ENCODE measurements at regions not wholly inside any gene's neighbourhood (a gene's known extent, or its start where the extent isn't known, plus 50 kb on each side); places are given as distances from the start of the nearest gene placed in this dataset.

DNA sequence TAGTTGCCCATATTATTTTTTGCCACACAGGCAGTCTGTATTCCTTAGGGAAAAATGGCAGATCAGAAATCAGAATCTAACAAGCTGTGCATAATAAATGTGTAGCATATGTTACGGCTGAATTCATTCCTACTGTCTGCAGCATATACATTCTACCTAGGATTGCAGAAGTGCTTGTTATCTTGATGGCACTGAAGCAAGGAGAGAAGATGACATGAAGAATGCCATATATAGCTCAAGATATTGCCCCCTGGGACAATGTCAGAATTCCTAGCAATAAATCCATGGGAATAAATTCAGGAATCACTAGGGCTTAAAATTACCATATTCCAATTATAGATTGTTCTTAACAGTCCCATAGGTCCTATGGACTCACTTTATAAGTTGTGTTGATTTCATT is 293.0 kb upstream of the CNR1 start:
- intact Hi-C loops (cut with micrococcal nuclease), result no loop called here
- peaks cover 0 to 11% (median 0%) of the 10 kb centered on the region in 11 donors for H3K9me3 Mint-ChIP-seq

DNA sequence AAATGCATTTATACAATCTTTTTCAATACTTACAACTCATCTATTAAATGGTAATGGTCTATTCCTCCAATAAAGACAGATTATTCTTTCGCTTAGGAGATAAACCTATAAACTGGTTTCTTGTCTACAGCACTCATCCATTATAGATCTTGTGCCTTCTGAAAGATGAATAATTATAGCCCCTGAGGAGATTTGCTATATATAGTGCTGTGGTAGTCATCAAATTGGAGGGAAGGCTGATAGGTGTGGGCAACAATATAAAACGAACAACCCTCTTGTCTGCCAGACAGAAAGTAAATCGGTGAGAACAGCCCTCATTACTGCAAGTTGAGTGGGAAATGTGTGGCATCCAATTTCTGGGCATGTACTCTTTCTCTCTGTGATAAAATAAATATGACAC is 292.5 kb upstream of the CNR1 start:
- no peak overlapping the region for H3K4me3 Mint-ChIP-seq
- peaks cover 0 to 11% (median 0%) of the 10 kb centered on the region in 11 donors for H3K9me3 Mint-ChIP-seq
- Histone ChIP-seq H3K27ac (ENCODE audit: low read depth, low read length) (no peak overlapping the region), H3K4me3 (ENCODE audit: low read length) (no peak overlapping the region), H3K9me3 (ENCODE audit: control insufficient read depth in 2 of 3, low read length in 3 of 3) (no peaks in the 10 kb centered on the region), H3K36me3 (ENCODE audit: control insufficient read depth in 2 of 3, insufficient read depth in 3 of 3, low read length in 3 of 3) (no peaks in the 10 kb centered on the region), H3K27me3 (ENCODE audit: control insufficient read depth in 2 of 2, insufficient read depth in 2 of 2, low read length in 2 of 2) (no peaks in the 10 kb centered on the region), H3K4me1 (ENCODE audit: control insufficient read depth in 2 of 2, insufficient read depth in 2 of 2, low read length in 2 of 2) (no peaks in the 10 kb centered on the region)
- H3K4me1 Mint-ChIP-seq, result no peaks in the 10 kb centered on the region
- ChIA-PET POLR2A (no interaction called here), CTCF (no interaction called here)
- H3K27ac Mint-ChIP-seq, result no peak overlapping the region
- intact Hi-C loops (cut with micrococcal nuclease), result no loop called here
- no peaks in the 10 kb centered on the region for H3K36me3 Mint-ChIP-seq
- DNase-seq (no peak), ATAC-seq (no peak)
- peaks cover 0 to 33% (median 5%) of the 10 kb centered on the region in 5 donors for H3K27me3 Mint-ChIP-seq

More for the DNA sequence above, 293.0 kb upstream of the CNR1 start:
- Mint-ChIP-seq H3K36me3 (no peaks in the 10 kb centered on the region), H3K4me3 (no peak overlapping the region), H3K27ac (no peak overlapping the region), H3K4me1 (no peaks in the 10 kb centered on the region), H3K27me3 (peaks cover 0 to 33% (median 5%) of the 10 kb centered on the region in 5 donors)
- Histone ChIP-seq H3K4me1 (ENCODE audit: control insufficient read depth in 2 of 2, insufficient read depth in 2 of 2, low read length in 2 of 2) (no peaks in the 10 kb centered on the region), H3K4me3 (ENCODE audit: low read length) (no peak overlapping the region), H3K9me3 (ENCODE audit: control insufficient read depth in 2 of 3, low read length in 3 of 3) (no peaks in the 10 kb centered on the region), H3K27me3 (ENCODE audit: control insufficient read depth in 2 of 2, insufficient read depth in 2 of 2, low read length in 2 of 2) (no peaks in the 10 kb centered on the region), H3K27ac (ENCODE audit: low read depth, low read length) (no peak overlapping the region), H3K36me3 (ENCODE audit: control insufficient read depth in 2 of 3, insufficient read depth in 3 of 3, low read length in 3 of 3) (no peaks in the 10 kb centered on the region)
- ATAC-seq, result no peak
- no peak for DNase-seq
- POLR2A ChIA-PET, result no interaction called here
- CTCF ChIA-PET, result no interaction called here

DNA sequence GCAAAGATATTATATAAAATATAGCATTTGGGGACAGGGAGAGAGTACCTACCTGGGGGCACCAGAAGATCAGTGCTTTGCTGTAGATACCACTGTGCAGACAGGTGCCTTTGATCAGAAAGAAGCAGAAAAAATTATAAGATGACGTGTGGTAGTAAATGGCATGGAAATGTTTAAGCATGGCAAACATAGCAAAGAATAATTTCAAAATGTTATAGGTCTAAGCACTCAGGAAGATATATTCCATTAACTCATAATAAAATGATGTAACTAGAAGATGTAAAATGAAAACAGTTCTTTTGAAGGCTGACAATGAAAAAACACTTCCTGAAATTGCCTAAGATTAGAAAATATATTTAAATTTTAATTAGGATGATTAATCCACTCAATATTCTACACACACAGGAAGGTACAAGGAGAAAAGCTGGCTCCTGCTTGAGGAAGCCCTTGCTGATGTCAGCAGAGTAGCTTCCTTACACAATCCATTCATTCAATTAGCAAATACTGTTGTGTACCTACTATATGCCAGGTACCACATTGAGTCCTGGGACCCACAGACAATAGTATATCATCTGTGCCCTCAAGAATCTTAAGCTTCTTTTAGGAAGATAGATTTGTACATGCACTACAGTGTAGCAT is 290.2 kb upstream of the CNR1 start:
- ATAC-seq, result no peak
- no peak overlapping the region for H3K4me3 ChIP-seq (ENCODE audit: low read length)
- no peak for DNase-seq
- Mint-ChIP-seq H3K27me3 (peaks cover 0 to 31% (median 8%) of the 10 kb centered on the region in 5 donors), H3K4me3 (no peak overlapping the region), H3K4me1 (no peaks in the 10 kb centered on the region), H3K9me3 (peaks cover 0 to 4% (median 0%) of the 10 kb centered on the region in 11 donors), H3K27ac (no peak overlapping the region), H3K36me3 (no peaks in the 10 kb centered on the region)
- no peaks in the 10 kb centered on the region for H3K4me1 ChIP-seq (ENCODE audit: control insufficient read depth in 2 of 2, insufficient read depth in 2 of 2, low read length in 2 of 2)
- no peaks in the 10 kb centered on the region for H3K36me3 ChIP-seq (ENCODE audit: control insufficient read depth in 2 of 3, insufficient read depth in 3 of 3, low read length in 3 of 3)
- no peaks in the 10 kb centered on the region for H3K9me3 ChIP-seq (ENCODE audit: control insufficient read depth in 2 of 3, low read length in 3 of 3)
- CTCF ChIA-PET, result no interaction called here
- POLR2A ChIA-PET, result no interaction called here
- no peak overlapping the region for H3K27ac ChIP-seq (ENCODE audit: low read depth, low read length)
- intact Hi-C loops (cut with micrococcal nuclease), result no loop called here
- no peaks in the 10 kb centered on the region for H3K27me3 ChIP-seq (ENCODE audit: control insufficient read depth in 2 of 2, insufficient read depth in 2 of 2, low read length in 2 of 2)

GRCh38 chr6:88455317-88455716 is 289.2 kb upstream of the CNR1 start:
- Histone ChIP-seq H3K36me3 (ENCODE audit: control insufficient read depth in 2 of 3, insufficient read depth in 3 of 3, low read length in 3 of 3) (no peaks in the 10 kb centered on the region), H3K27ac (ENCODE audit: low read depth, low read length) (no peak overlapping the region), H3K27me3 (ENCODE audit: control insufficient read depth in 2 of 2, insufficient read depth in 2 of 2, low read length in 2 of 2) (no peaks in the 10 kb centered on the region), H3K4me3 (ENCODE audit: low read length) (no peak overlapping the region), H3K9me3 (ENCODE audit: control insufficient read depth in 2 of 3, low read length in 3 of 3) (no peaks in the 10 kb centered on the region), H3K4me1 (ENCODE audit: control insufficient read depth in 2 of 2, insufficient read depth in 2 of 2, low read length in 2 of 2) (no peaks in the 10 kb centered on the region)
- intact Hi-C loops (cut with micrococcal nuclease), result no loop called here
- Mint-ChIP-seq H3K27ac (no peak overlapping the region), H3K36me3 (no peaks in the 10 kb centered on the region), H3K4me1 (no peaks in the 10 kb centered on the region), H3K9me3 (peaks cover 0 to 4% (median 0%) of the 10 kb centered on the region in 11 donors), H3K27me3 (peaks cover 0 to 29% (median 13%) of the 10 kb centered on the region in 5 donors), H3K4me3 (no peak overlapping the region)
- no peak for ATAC-seq
- POLR2A ChIA-PET, result no interaction called here
- DNase-seq, result no peak
- CTCF ChIA-PET, result no interaction called here

DNA sequence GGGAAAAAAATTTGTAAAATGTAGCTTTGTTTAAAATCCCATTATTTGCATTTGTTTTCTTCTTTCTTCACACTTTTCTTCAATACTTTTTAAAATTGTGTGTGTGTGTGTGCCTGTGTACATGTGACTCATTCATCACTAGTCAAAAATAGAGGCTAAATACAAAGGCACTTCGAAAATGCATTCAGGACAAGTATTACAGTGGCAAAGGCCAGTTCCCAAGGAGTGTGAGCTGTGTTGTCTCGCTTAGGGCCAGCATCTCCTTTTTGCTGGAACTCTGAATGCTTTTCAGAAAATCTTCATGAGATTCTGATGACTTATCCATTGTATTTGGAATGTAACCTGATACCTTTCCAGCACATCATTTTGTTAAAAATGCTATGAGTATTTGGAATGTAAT is 288.5 kb upstream of the CNR1 start:
- Histone ChIP-seq H3K27ac (ENCODE audit: low read depth, low read length) (no peak overlapping the region), H3K4me3 (ENCODE audit: low read length) (no peak overlapping the region), H3K9me3 (ENCODE audit: control insufficient read depth in 2 of 3, low read length in 3 of 3) (no peaks in the 10 kb centered on the region), H3K36me3 (ENCODE audit: control insufficient read depth in 2 of 3, insufficient read depth in 3 of 3, low read length in 3 of 3) (no peaks in the 10 kb centered on the region), H3K4me1 (ENCODE audit: control insufficient read depth in 2 of 2, insufficient read depth in 2 of 2, low read length in 2 of 2) (no peaks in the 10 kb centered on the region), H3K27me3 (ENCODE audit: control insufficient read depth in 2 of 2, insufficient read depth in 2 of 2, low read length in 2 of 2) (no peaks in the 10 kb centered on the region)
- H3K36me3 Mint-ChIP-seq, result no peaks in the 10 kb centered on the region
- POLR2A ChIA-PET, result no interaction called here
- H3K4me3 Mint-ChIP-seq, result no peak overlapping the region
- H3K9me3 Mint-ChIP-seq, result peaks cover 0 to 4% (median 0%) of the 10 kb centered on the region in 11 donors
- peaks cover 0 to 26% (median 16%) of the 10 kb centered on the region in 5 donors for H3K27me3 Mint-ChIP-seq
- peaks cover 0 to 2% (median 0%) of the 10 kb centered on the region in 7 donors for H3K4me1 Mint-ChIP-seq
- intact Hi-C loops (cut with micrococcal nuclease), result no loop called here
- no peak overlapping the region for H3K27ac Mint-ChIP-seq
- CTCF ChIA-PET, result no interaction called here
- DNase-seq (no peak), ATAC-seq (no peak)

- ATAC-seq (no peak), DNase-seq (no peak)
- peaks cover 0 to 18% (median 3%) of the 10 kb centered on the region in 11 donors for H3K9me3 Mint-ChIP-seq
- H3K4me1 ChIP-seq (ENCODE audit: control insufficient read depth in 2 of 2, insufficient read depth in 2 of 2, low read length in 2 of 2), result no peaks in the 10 kb centered on the region
- H3K36me3 ChIP-seq (ENCODE audit: control insufficient read depth in 2 of 3, insufficient read depth in 3 of 3, low read length in 3 of 3), result no peaks in the 10 kb centered on the region
- H3K4me3 ChIP-seq (ENCODE audit: low read length), result no peak overlapping the region
- H3K27me3 ChIP-seq (ENCODE audit: control insufficient read depth in 2 of 2, insufficient read depth in 2 of 2, low read length in 2 of 2), result no peaks in the 10 kb centered on the region
- H3K4me1 Mint-ChIP-seq, result peaks cover 0 to 2% (median 0%) of the 10 kb centered on the region in 7 donors
- H3K27ac ChIP-seq (ENCODE audit: low read depth, low read length), result no peak overlapping the region
- H3K4me3 Mint-ChIP-seq, result no peak overlapping the region
- intact Hi-C loops (cut with micrococcal nuclease), result no loop called here
- CTCF ChIA-PET, result no interaction called here
- H3K27me3 Mint-ChIP-seq, result peaks cover 0 to 25% (median 5%) of the 10 kb centered on the region in 5 donors
- H3K36me3 Mint-ChIP-seq, result no peaks in the 10 kb centered on the region
- H3K9me3 ChIP-seq (ENCODE audit: control insufficient read depth in 2 of 3, low read length in 3 of 3), result no peaks in the 10 kb centered on the region
- no peak overlapping the region for H3K27ac Mint-ChIP-seq
- POLR2A ChIA-PET, result no interaction called here
Observed at GRCh38 chr6:88449770-88450169, 283.6 kb upstream of the CNR1 start.

- CTCF ChIA-PET, result no interaction called here
- Histone ChIP-seq H3K27me3 (ENCODE audit: control insufficient read depth in 2 of 2, insufficient read depth in 2 of 2, low read length in 2 of 2) (no peaks in the 10 kb centered on the region), H3K4me1 (ENCODE audit: control insufficient read depth in 2 of 2, insufficient read depth in 2 of 2, low read length in 2 of 2) (no peaks in the 10 kb centered on the region), H3K27ac (ENCODE audit: low read depth, low read length) (no peak overlapping the region), H3K9me3 (ENCODE audit: control insufficient read depth in 2 of 3, low read length in 3 of 3) (no peaks in the 10 kb centered on the region), H3K36me3 (ENCODE audit: control insufficient read depth in 2 of 3, insufficient read depth in 3 of 3, low read length in 3 of 3) (no peaks in the 10 kb centered on the region), H3K4me3 (ENCODE audit: low read length) (no peak overlapping the region)
- H3K27ac Mint-ChIP-seq, result no peak overlapping the region
- POLR2A ChIA-PET, result no interaction called here
- intact Hi-C loops (cut with micrococcal nuclease), result no loop called here
- DNase-seq (no peak), ATAC-seq (no peak)
- H3K9me3 Mint-ChIP-seq, result peaks cover 0 to 18% (median 3%) of the 10 kb centered on the region in 11 donors
- peaks cover 0 to 17% (median 5%) of the 10 kb centered on the region in 5 donors for H3K27me3 Mint-ChIP-seq
- no peaks in the 10 kb centered on the region for H3K36me3 Mint-ChIP-seq
- H3K4me3 Mint-ChIP-seq, result no peak overlapping the region
- H3K4me1 Mint-ChIP-seq, result peaks cover 0 to 2% (median 0%) of the 10 kb centered on the region in 7 donors
Observed at GRCh38 chr6:88445188-88445965, 279.2 kb upstream of the CNR1 start.
